Superior temporal gyrus (tissue), 1 donor: ENCODE measurements at regions not wholly inside any gene's neighbourhood (a gene's known extent, or its start where the extent isn't known, plus 50 kb on each side); places are given as distances from the start of the nearest gene placed in this dataset.
"Not testable (repeated sequence)": the region's sequence is repeated elsewhere in the genome, so short reads cannot be mapped to it uniquely, and the experiment has no call there.

ENCODE experiments used
- DNase-seq: peaks from one replicate; pipeline ENCODE4 v3.0.0-alpha.2; 2016; ENCODE audit errors: extremely low spot score

DNA sequence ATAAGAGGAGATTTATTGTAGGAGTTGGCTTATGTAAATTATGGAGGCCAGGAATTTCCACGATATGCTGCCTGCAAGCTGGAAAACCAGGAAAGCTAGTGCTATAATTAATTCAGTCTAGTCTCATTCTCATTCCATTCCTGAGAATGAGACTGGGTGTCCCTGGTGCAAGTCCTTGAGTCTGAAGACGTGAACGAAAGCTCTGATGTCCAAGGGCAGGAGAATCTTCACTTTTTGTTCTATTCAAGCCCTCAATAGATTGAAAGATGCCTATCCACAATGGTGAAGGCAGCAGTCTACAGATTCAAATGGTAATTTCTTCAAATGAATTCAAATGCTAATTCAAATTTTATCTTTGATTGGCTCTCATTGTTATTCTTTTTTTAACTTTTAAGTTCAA is 851.1 kb upstream of the MGAT4C start:
- DNase-seq, result no peak

DNA sequence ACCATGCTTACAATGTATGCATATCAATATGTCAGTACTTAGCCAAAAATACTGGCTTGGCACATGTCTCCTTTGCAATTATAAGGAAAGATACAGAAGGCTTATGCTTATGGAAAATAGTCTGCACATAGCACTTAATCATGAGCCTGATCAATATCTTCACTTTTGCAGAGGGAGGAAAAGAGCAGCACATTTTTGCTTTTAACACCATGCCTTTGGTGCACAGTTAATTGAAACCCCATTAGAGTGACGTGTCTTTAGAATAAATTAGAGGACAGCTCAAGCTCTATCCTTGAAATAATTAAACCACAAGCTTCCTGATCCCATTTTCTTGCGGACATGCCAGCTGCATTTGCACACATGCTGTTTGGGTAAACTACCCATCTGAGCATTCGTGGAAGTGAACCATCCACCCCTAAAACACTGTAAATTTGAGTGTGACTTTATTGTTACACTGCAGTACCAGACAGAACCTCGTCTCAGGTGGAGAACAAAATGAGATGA is 839.9 kb upstream of the MGAT4C start:
- no peak for DNase-seq

DNA sequence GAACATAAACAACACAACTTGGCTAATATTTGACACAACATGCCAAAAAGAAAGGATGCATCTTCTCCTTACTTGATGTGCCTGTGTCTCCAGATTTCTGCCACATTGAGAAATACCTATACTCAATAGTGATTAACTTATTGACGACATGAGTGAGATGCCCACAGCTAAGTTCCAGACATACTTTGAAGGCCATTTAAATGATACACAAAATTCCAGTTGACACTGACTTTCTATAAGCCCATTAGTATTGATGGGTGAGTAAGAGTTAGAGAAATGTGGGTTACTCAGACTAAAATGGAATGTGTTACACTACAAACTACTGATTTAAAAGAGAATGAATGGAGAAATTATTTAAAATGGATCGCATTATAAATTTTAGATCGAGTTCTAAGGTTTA is 838.2 kb upstream of the MGAT4C start:
- DNase-seq, result no peak

DNA sequence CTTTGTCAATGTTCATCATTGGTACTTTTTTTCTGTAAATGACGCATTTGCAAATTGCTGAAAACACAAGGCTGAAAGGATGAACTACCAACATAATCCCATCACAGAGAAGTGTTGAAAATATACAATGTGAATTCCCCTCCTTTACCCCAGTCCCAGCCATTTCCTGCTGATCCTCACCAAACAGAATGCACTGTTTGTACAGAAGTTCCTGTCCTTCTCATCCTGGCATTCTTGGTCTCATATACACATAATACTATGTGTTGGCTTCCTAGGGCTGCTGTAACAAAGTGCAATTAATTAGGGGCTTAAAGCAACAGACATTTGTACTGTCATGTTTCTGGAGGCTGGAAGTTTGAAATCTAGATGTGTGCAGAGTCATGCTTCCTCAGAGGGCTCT is 836.2 kb upstream of the MGAT4C start:
- DNase-seq, result no peak

DNA sequence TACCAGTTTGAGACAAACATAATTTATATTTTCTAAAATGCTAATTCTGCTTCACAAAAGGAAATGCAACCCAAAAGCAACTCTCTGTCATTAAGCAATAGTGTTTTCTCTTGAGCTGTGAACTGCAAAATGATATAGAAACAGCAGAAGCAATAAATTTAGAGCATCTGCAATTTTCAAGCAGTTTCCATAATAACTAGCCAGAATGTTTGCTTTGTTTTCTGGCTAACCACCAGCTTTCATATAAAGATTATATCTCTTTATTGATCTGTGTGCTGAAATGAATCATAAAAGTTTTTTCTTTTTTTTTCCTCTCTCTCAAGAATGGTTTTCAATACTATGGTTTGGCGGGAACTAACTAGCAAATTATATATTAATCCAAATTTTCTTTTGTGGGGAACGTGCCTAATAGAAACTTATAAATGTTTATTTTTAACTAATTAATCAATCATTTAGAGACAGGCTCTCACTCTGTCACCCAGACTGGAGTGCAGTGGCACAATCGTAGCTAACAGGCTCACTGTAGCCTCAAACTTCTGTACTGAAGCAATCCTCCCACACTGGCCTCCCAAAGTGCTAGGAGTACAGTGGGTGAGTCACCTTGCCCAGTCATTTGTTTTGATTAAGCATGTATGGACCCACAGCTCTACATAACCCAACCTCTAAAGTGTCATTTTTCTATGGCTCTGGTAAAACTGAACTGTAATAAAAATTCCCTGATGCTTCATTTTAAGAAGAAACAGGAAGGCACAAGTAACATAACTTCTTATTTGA is 830.1 kb upstream of the MGAT4C start:
- DNase-seq, result no peak

DNA sequence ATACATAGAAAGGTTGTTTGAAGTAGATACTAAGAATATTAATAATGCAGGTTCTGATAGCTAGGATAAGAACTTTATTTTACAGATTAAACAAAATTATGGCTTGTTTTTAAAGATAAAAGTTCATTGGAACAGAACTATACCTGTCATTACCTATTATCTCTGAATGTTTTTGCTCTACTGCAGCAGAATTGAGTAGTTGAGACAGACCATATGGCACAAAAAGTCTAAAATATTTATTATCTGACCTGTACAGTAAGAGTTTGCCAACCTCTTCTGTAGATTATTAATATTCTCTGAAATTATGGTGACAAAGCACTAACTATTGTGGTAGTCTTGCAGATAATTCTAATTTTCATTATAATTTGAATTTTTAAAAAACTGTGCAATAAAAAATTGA is 829.1 kb upstream of the MGAT4C start:
- no peak for DNase-seq

DNA sequence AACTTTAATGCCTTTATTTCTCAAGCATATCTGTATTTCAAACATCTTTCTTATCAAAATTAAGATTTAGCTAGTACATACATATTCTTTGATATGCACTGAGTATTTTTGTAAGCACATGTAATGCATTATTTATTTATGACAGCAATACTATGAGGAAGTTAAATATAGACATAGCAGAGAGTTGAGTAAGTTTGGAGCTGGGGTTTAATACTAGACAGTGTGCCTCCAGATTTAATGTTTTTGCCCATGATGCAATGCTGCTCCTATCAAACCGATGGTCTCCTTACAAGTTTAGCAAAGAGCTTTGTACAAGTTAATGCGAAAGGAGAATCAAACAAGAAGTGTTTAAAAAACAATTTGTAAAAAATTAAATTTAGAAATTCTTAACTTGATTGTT is 826.6 kb upstream of the MGAT4C start:
- no peak for DNase-seq

DNA sequence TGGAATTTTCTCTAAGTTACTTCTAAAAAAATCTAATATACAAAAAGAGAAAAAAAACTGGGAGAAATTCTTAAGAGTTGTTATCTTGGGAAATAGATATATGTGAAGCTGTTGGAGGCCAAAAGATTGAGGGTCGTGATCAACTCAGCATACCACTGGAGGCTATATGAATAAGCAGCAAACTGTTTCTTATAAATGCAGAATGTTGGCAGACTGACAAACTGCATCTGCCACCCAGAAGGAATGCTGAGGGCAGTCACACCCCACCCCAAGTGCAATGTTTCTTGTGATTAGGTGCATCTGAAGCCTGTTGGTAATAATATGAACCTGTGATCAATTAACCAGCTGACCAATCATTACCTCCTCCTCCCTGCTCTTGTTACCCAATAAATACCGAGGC is 818.6 kb upstream of the MGAT4C start:
- no peak for DNase-seq

DNA sequence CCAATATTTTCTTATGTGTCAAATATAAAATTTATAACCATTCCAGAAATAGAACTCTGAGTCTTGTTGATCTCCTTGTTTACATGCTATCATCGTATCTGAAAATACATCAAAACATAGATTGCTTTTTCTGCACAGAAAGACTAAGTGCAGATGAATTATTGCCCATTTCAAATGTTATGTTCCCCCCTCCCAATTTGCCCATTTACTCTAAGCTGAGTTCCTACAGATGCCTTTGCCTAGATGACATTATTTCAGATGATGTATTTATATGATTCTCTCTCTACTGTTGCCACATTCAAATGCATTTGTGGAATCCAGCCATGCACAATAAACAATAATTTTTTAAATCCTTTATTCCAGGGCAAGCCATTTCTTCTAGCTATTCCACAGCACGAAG is 810.1 kb upstream of the MGAT4C start:
- no peak for DNase-seq

DNA sequence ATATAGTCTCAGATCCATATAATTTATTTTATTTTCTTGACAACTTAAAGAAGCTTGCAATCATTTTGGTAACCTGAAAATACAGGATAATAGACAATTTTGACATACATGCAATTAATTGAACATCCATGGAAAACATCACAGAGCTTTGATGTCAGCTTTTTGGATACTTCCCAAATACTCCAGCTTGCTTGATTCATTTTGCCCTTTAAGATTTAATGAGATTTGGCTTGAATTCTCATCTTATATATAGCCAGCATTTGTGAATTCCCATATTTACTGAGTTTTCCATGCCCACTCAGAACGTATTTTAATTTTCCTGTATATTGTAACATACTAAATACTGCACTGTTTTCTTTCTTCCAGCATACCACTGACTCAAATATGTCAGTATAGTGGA is 803.0 kb upstream of the MGAT4C start:
- DNase-seq, result no peak

DNA sequence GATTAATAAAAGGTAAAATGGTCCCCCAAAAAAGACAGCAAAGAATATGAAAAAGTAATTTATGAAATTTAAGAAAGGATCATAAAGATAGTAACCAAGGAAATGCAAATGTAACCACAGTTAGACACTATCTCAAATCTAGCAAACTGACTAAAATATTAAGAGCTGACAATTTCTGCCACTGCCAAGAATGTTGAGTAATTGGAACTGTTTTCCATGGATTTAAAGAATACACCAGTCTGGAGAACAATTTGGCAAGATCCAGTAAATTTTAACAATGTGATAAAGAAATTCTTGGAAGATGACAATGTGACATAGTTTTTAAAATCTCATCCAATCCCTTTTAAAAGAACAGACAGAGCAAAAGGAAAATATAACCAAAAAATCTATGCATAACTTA is 798.0 kb upstream of the MGAT4C start:
- DNase-seq, result peak; percentile 33

DNA sequence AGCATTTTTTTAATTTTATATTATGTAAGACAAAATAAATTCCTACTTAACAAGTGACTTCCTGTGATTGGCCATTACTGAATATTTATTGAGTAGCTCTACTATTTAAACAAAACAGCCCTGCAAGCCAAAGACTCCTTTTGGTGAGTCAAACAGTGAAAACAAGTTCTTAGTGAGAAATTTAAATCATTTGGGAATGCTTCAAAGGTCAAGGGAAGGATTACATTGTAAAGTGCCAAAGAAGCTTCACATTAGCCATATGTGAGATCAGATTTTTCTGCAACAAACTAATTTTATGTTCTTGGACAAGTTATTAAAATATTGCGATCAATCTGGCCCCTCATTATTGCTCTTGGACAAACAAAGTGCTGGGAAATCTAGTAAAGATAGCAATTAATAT is 795.4 kb upstream of the MGAT4C start:
- DNase-seq, result no peak

DNA sequence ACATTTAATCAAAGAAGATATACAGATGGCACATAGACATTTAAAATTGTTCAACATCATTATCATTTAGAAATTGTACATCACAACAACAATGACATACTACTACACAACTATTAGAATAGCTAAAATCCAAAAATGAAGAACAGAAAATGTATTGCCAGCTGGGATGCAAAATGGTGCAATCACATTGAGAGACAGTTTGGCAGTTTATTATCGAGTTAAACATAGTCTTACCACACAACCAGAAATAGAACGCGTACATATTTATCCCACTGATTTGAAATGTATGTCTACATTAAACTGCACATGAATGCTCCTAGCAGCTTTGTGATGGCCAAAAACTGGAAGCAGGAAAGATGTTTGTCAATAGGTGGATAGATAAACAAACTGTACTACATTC is 791.5 kb upstream of the MGAT4C start:
- DNase-seq, result no peak

DNA sequence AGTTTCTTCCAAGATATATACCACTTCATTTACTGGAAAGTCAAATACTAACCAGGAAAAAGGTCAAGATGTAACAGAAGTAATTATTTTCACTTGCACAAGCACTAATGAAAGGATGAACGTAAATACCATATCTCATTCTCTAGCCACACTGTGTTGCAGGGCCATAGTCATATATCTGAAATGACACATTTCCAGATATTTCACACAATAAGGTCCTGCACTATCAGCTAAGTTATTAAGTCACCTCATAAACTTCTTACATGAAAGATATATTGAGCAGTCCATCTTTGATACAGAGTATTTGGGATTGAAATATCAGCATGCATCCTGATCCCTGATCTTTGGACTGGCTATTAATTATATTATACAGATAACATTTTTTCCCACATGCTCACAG is 783.3 kb upstream of the MGAT4C start:
- no peak for DNase-seq

DNA sequence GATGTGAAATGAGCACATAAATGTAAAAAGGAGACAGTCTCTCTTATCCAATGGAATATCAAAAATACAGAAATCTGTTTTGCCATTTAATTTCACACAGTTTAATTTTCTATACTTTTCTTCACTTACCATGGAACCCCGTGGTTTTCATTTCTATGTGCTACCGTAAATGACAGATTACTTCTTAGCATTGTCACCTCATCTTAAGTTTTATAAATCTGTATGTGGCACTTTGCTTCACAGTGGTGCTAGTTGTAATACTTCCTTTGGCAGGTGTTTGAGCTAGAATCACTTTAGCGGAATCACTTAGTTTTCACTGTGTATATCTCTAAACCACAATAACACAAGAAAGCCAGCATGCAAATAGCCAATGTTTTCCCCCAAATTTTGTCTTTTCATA is 781.9 kb upstream of the MGAT4C start:
- DNase-seq, result no peak

DNA sequence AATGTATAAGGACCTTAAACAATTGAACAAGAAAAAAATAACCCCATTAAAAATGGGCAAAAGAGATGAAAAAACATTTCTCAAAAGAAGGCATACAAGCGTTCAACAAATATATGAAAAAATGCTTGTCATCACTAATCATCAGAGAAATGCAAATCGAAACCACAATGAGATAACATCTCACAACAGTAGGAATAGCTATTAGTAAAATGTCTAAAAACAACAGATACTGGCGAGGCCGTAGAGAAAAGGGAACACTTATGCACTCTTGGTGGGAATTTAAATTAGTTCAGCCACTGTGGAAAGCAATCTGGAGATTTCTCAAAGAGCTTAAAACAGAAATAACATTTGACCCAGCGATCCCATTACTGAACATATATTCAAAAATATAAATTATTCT is 769.8 kb upstream of the MGAT4C start:
- no peak for DNase-seq

DNA sequence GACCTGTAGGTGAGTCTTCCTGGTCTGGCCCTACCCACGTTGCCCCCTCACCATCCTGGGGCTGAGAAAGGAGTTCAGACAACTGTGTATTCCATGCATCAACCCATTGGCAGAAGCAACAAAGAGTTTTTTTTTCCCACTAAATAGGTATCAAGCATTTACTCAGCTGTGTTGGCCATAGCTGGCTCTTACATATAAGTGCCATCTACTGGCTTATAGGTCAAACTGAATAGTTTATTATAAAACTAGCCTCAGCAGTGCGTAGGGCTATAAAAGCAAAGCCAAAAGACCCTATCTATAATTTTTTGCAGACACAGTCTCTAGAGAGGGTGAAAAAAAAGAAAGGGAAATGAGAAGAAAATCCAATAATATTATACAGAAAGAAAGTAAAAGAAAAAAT is 765.2 kb upstream of the MGAT4C start:
- no peak for DNase-seq

DNA sequence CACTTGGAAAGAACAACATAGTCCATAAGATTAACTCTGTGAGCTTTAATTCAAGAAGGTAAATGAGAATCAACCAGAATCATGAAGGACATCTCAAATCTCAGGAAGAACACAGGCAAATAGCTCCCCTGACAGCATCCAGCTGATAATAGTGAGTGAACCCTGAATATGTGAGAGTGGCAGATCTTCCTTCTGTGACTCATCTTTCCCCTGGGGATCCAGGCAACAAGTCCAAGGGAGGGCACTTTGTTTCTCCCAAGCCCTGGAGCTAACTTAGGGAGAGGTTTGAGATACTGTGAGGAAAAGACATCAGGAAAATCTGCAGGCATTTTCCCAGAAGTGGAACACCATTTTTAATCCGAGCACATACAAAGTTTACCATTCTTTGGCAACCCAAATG is 763.9 kb upstream of the MGAT4C start:
- DNase-seq, result no peak

DNA sequence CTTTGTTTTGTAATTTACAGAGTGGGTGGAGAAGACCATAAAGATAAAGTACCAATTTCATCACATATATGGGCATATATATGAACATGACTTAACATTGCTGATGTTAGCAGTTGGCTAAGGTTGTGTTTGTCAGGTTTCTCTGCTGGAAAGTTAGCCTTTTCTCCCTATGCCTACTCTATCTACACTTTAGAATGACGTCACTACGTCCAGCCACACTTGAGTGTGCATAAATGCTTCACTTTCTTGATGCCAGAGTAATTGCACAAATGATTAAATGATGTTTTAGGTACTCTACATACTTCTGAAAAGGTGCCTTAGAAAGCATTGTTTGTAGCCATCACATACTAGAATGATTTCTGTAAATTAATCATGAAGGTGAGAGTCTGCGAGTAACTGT is 759.2 kb upstream of the MGAT4C start:
- DNase-seq, result no peak

DNA sequence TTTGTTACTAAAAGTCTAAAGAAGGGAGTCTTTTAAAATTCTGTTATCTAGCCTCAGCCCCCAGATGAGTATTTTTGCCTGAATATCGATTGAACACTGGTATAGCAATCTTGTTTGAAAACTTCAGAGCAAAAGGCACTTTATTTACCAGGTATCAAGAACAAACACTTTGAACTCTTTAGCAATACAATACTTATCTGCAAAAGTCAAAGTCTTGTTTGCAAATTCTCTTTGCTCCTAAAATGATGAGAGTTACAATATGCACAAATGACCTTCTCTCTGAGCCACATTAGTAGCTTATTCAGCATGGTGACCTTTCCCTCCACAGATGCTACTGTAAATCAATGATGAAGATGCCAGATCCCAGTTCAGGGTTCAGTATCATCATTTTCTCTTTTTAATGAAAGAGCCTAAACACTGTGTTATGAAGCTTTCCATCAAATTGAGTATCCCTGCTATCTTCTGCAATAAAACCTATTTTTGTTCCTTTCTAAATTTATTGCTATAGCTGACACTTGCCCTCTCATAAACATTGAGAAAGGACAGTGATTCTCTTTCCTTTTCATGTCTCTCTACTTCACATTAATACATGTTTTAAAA is 752.7 kb upstream of the MGAT4C start:
- DNase-seq, result no peak

DNA sequence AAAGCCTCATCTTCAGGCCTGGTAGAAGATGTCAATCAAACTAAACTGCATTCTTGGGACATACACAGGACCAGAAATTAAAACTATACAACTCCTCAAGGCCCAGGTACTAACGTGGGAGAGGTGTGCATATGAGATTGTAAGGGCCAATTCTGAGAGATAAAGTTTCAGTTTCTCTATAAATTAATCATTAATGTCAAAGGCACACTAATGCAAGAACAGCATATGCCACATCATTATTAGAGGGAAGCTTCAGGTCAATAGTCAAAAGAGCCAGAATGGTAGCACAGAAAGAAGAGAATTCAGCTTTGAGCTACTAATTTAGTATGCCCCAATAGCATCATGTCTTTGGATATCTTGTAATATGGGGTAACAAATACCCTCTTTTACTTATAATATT is 744.9 kb upstream of the MGAT4C start:
- no peak for DNase-seq

DNA sequence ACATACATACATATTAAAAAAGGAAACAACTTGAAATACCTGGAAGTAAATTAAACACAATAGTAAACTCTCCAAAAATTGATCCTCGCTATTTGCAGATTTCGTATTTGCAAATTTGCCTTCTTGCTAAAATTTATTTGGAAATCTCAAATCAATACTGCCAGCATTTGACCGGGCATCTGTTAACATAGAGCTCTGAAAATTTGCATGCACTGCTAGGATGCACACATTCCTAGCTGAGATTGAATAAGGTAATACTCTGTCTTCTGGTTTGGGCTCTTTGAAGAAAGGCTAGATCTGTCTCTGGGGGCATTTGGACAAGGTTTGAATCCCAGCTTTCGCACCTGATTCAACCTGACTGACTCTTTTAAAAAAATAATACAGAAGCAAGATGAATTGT is 729.1 kb upstream of the MGAT4C start:
- no peak for DNase-seq

DNA sequence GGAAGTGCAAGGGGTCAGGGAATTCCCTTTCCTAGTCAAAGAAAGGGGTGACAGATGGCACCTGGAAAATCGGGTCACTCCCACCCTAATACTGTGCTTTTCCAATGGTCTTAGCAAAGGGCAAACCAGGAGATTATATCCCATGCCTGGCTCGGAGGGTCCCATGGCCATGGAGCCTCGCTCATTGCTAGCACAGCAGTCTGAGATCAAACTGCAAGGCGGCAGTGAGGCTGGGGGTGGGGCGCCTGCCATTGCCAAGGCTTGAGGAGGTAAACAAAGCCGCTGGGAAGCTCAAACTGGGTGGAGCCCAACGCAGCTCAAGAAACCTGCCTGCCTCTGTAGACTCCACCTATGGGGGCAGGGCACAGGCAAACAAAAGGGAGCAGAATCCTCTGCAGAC is 714.4 kb upstream of the MGAT4C start:
- not testable (repeated sequence) for DNase-seq
